Posterior vena cava (tissue), 2 donors: ENCODE measurements at regions not wholly inside any gene's neighbourhood (a gene's known extent, or its start where the extent isn't known, plus 50 kb on each side); places are given as distances from the start of the nearest gene placed in this dataset.
"Not testable (repeated sequence)": the region's sequence is repeated elsewhere in the genome, so short reads cannot be mapped to it uniquely, and the experiment has no call there.

Source experiments
- DNase-seq: peaks from one replicate; pipeline ENCODE4 v3.0.0-alpha.2; 2020; ENCODE audit warnings: low spot score
- intact Hi-C, 2 donors: fragments of 100-400 bp; cut with DNase I; formaldehyde crosslinking; loops; one replicate each; pipeline versions ENCODE4 v1.14.1 to v1.14.2; 2022 to 2023
- donor health status: DM: yes; HTN: yes; CAD: no.
- donor health status: DM: yes; HTN: yes; CAD: no.

GRCh38 chr7:146057958-146058357, 58.6 kb upstream of the CNTNAP2 start:
- no peak for DNase-seq
- intact Hi-C loops: no loop called here

- no peak for DNase-seq
Observed at GRCh38 chr7:146054909-146055308, 61.7 kb upstream of the CNTNAP2 start.

GRCh38 chr7:146053492-146053891, 63.1 kb upstream of the CNTNAP2 start:
- intact Hi-C loops: no loop called here
- DNase-seq: no peak

More at GRCh38 chr7:146054909-146055308, 61.7 kb upstream of the CNTNAP2 start:
- intact Hi-C loops: no loop called here

GRCh38 chr7:146043310-146043709, 73.3 kb upstream of the CNTNAP2 start:
- intact Hi-C loops: loop anchor here in 1 of 2 donors (10.0 kb wide), 1 partner anchor 441 kb away; no protein-coding TSS in a partner anchor
- peak; percentile 69 for DNase-seq

- DNase-seq: no peak
- intact Hi-C loops: no loop called here
Observed at GRCh38 chr7:146028251-146028750, 88.3 kb upstream of the CNTNAP2 start.

GRCh38 chr7:146027243-146027642, 89.4 kb upstream of the CNTNAP2 start:
- DNase-seq: no peak
- intact Hi-C loops: no loop called here

GRCh38 chr7:146022776-146023175, 93.8 kb upstream of the CNTNAP2 start:
- DNase-seq: no peak
- intact Hi-C loops: no loop called here

- intact Hi-C loops, DNase-seq: not testable (repeated sequence)
Observed at GRCh38 chr7:146019041-146020004, 97.3 kb upstream of the CNTNAP2 start.

GRCh38 chr7:146017366-146017765, 99.2 kb upstream of the CNTNAP2 start:
- intact Hi-C loops, DNase-seq: not testable (repeated sequence)

- DNase-seq, intact Hi-C loops: not testable (repeated sequence)
Observed at GRCh38 chr7:146014154-146014553, 102.4 kb upstream of the CNTNAP2 start.

- peak; percentile 76 for DNase-seq
- intact Hi-C loops: no loop called here
Observed at GRCh38 chr7:146008293-146008692, 108.3 kb upstream of the CNTNAP2 start.

GRCh38 chr7:146004805-146005204, 111.8 kb upstream of the CNTNAP2 start:
- intact Hi-C loops: no loop called here

GRCh38 chr7:146002431-146003078, 114.0 kb upstream of the CNTNAP2 start:
- intact Hi-C loops: no loop called here
- DNase-seq: no peak

More at GRCh38 chr7:146004805-146005204, 111.8 kb upstream of the CNTNAP2 start:
- DNase-seq: no peak

- intact Hi-C loops: no loop called here
- DNase-seq: no peak
Observed at GRCh38 chr7:146002008-146002407, 114.6 kb upstream of the CNTNAP2 start.

- intact Hi-C loops: no loop called here
- DNase-seq: no peak
Observed at GRCh38 chr7:146000882-146001281, 115.7 kb upstream of the CNTNAP2 start.

- intact Hi-C loops: no loop called here
- no peak for DNase-seq
Observed at GRCh38 chr7:145989469-145989868, 127.1 kb upstream of the CNTNAP2 start.

- no peak for DNase-seq
- intact Hi-C loops: no loop called here
Observed at GRCh38 chr7:145986248-145986874, 130.2 kb upstream of the CNTNAP2 start.

- intact Hi-C loops: no loop called here
Observed at GRCh38 chr7:145978769-145979168, 137.8 kb upstream of the CNTNAP2 start.

GRCh38 chr7:145959981-145960380, 156.6 kb upstream of the CNTNAP2 start:
- intact Hi-C loops: no loop called here

More at GRCh38 chr7:145978769-145979168, 137.8 kb upstream of the CNTNAP2 start:
- DNase-seq: no peak

More at GRCh38 chr7:145959981-145960380, 156.6 kb upstream of the CNTNAP2 start:
- DNase-seq: no peak
